ENCODE measurements at regions not wholly inside any gene's neighbourhood (a gene's known extent, or its start where the extent isn't known, plus 50 kb on each side); places are given as distances from the start of the nearest gene placed in this dataset.
"Not testable (repeated sequence)": the region's sequence is repeated elsewhere in the genome, so short reads cannot be mapped to it uniquely, and the experiment has no call there.

DNA sequence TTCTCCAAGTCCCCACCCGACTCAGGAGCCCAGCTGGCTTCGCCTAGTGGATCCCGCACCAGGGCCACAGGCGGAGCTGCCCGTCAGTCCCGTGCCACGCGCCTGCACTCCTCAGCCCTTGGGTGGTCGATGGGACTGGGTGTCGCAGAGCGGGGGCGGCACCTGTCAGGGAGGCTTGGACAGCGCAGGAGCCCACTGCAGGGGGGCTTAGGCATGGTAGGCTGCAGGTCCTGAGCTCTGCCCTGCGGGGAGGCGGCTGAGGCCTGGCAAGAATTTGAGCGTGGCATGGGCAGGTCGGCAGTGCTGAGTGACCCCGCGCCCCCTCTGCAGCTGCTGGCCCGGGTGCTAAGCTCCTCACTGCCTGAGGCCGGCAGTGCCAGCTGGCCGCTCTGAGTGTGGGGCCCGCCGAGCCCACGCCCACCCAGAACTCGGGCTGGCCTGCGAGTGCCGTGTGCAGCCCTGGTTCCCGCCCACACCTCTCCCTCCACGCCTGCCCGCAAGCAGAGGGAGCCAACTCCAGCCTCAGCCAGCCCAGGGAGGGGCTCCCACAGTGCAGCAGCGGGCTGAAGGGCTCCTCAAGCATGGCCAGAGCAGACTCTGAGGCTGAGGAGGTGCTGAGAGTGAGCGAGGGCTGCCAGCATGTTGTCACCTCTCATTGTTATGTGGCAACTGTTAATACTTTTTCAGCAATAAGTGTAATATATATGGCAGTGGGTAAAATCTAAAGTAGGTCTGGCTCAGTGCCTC is 548.4 kb upstream of the BRINP3 start:
- DNase-seq, result no peak

DNA sequence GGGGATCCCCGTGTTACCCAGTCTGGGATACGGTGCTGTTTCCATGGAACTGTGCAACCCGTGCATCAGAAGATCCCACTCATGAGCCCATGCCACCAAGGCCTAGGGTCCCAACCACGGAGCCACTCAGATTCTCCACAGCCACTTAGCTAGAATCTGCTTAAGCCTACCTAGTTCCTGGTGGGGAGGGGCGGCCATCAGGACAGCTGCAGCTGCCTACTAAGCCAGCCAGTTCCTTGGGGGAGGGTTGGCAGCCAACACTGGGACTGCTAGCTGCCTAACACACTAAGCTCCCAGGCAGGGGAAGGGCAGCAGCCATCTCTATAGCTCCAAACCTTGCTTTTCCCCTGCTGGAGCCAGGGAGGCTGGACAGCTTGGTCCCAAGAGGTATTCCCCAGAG is 549.2 kb upstream of the BRINP3 start:
- no peak for DNase-seq

DNA sequence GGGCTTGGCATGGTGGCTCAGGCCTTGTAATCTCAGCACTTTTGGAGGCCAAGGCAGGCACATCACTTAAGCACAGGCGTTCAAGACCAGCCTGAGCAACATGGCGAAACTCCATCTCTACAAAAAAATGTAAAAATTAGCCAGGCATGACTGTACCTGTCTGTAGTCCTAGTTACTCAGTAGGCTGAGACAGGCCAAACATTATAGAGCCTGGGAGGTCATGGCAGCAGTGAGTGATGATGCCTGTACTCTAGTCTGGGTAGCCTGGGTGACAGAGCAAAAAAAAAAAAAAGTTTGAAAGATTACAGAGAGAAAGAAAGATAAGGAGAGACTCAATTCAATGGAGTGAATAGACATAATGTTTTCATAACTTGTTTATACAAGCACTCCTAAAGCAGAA is 556.5 kb upstream of the BRINP3 start:
- DNase-seq, result no peak

- DNase-seq, result no peak
Observed at GRCh38 chr1:191043066-191043465, 565.4 kb upstream of the BRINP3 start.

GRCh38 chr1:191049781-191050180 is 572.1 kb upstream of the BRINP3 start:
- DNase-seq, result no peak

GRCh38 chr1:191052888-191053287 is 575.2 kb upstream of the BRINP3 start:
- DNase-seq, result no peak

GRCh38 chr1:191065346-191065745 is 587.7 kb upstream of the BRINP3 start:
- DNase-seq, result no peak

DNA sequence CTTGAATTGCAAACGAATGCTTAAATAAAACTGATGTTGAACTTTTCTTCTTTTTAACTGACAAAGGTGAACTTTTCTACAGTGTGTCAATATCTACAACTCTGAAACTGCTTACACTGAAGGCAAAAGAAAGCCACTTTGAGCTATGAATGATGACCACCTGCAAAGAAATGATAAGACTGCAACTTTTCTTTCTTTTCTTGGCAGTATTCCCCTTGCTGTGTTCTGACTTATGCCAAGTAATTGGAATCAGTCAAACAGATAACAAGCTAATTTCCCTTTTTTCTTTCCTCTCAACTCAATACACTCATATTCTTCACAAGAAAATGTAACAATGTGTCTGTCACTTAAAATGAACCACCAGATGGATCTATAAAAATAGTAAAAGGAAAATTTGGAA is 588.1 kb upstream of the BRINP3 start:
- no peak for DNase-seq

- DNase-seq, result no peak
Observed at GRCh38 chr1:191074881-191075280, 597.2 kb upstream of the BRINP3 start.

DNA sequence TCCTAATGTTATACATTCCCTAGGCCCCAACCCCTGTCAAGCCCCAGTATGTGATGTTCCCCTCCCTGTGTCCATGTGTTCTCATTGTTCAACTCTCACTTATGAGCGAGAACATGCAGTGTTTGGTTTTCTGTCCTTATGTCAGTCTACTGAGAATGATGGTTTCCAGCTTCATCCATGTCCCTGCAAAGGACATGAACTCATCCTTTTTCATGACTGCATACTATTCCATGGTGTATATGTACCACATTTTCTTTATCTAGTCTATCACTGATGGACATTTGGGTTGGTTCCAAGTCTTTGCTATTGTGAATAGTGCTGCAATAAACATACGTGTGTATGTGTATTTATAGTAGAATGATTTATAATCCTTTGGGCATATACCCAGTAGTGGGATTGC is 605.4 kb upstream of the BRINP3 start:
- not testable (repeated sequence) for DNase-seq

- no peak for DNase-seq
Observed at GRCh38 chr1:191085121-191085520, 607.5 kb upstream of the BRINP3 start.

DNA sequence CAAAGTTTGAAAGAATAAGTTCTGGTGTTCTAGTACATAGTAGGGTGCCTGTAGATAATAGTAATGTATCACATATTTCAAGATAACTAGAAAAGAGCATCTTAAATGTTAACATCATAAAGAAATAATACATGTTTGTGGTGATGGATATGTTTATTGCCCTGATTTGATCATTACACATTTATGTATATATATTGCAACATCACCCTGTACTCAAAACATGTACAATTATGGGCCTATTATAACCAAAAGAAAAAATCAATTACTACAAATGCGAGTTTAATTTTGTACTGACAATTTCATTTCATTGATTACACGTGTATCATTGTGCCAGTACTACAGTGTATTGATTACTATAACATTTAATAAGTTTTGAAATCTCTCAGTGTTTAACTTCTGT is 609.2 kb upstream of the BRINP3 start:
- no peak for DNase-seq

- DNase-seq, result no peak
Observed at GRCh38 chr1:191096405-191096804, 618.7 kb upstream of the BRINP3 start.

DNA sequence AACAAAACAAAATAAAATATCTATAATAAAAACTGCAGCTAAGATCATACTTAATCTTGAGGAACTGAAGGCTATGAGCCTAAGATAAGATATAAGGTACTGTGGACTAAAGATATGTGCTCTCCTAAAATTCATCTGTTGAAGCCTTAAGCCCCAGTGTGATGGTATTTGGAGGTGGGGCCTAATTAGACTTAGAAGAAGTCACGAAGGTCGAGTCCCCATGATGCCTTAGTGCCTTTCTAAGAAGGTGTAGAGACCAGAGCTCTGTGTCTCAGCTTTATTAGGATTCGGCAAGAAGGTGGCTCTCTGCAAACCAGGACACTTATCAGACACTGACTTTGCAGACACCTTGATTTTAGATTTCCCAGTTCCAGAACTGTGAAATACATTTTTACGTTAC is 622.0 kb upstream of the BRINP3 start:
- no peak for DNase-seq

- no peak for DNase-seq
Observed at GRCh38 chr1:191101960-191102359, 624.3 kb upstream of the BRINP3 start.

- DNase-seq, result no peak
Observed at GRCh38 chr1:191125950-191126349, 648.3 kb upstream of the BRINP3 start.

DNA sequence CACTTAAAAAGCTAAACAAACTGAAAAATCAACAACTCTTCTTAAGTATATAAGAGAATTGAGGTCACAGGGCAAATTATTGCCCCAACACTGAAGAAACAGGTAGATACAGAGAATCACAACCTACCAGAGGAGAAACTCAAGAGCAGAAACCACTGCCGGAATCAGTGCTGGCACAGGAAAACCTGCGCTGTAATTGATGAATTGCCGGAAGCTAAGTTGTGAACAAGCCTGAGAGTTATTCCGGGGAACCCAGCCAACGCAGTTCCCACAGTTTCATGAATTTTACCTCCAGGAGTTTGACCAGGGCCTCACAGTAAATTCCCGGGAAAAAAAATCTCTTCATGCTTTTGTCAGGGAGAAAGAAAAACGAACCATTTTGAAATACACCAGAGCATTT is 657.1 kb upstream of the BRINP3 start:
- no peak for DNase-seq

GRCh38 chr1:191140038-191140437 is 662.4 kb upstream of the BRINP3 start:
- DNase-seq, result no peak

DNA sequence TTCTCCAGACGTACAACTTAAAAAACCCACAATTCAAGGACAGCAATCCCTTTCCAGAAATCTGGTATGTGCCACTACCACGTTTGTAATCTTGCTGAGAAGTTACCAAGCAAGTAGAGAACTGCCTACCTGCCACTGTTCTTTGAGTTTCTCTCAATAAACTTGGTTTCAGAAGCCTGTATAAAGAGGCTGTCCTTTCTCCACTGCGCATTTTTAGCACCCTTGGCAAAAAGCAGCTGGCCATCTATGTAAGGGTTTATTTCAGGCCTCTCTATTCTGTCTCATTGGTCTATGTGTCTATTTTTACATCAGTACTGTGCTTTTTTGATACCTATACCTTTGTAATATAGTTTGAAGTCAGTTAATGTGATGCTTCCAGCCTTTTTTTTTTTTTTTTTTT is 665.1 kb upstream of the BRINP3 start:
- DNase-seq, result no peak

- DNase-seq, result no peak
Observed at GRCh38 chr1:191145834-191146233, 668.2 kb upstream of the BRINP3 start.

GRCh38 chr1:191151321-191151807 is 673.7 kb upstream of the BRINP3 start:
- no peak for DNase-seq

DNA sequence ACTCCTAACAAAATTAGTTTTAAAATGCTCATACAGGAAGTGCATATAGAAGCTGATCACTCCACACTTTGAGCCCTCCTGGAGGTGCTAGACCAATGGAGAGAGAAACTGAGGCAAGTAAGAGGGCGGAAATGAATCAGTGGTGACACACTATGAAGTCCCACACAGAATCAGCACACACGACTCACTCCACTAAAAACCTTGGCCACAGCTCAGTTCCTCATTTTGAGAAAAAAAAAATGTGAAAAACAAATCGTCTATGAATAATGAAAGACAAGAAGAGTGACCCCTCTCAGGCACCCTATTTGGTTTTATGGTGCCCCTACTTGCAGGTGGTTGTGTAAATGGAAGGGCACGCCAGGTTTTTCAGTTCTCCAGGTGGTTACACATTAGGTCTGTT is 675.1 kb upstream of the BRINP3 start:
- DNase-seq, result no peak

DNA sequence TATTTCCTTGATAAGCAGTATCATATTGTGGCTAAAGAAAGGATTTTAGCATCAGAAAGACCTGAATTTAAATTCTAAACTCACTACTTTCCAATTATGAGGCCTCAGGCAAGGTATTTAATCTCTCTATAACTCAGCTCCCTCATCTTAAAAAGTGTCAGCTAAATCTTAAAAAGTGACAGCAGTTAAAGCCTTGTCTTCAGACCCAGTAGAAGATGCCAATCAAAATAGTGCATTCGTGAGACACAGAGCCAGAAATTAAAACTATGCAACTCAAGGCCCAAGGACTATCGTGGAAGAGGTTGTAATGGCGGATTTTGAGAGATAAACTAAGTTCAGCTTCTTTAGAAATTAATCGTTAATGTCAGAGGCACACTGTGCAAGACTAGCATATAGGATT is 677.5 kb upstream of the BRINP3 start:
- no peak for DNase-seq

DNA sequence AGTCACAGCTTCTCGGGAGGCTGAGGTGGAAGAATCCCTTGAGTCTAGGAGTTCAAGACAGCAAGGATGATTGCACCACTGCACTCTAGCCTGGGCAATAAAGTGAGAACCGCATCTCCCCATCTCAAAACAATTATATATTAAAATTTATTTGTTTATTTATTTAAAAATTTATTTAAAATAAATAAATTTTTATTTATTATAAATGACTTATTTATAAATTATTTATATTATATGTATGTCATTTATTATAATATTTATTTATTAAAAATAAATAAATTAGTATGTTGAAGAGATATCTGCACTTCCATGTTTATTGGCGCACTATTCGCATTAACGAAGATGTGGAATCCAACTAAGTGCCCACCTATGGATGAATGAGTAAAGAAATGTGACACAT is 683.2 kb upstream of the BRINP3 start:
- no peak for DNase-seq

- DNase-seq, result no peak
Observed at GRCh38 chr1:191162762-191163161, 685.1 kb upstream of the BRINP3 start.
